Chondrocyte (in vitro differentiated cells): ENCODE measurements at regions not wholly inside any gene's neighbourhood (a gene's known extent, or its start where the extent isn't known, plus 50 kb on each side); places are given as distances from the start of the nearest gene placed in this dataset.
"Not testable (repeated sequence)": the region's sequence is repeated elsewhere in the genome, so short reads cannot be mapped to it uniquely, and the experiment has no call there.

Experiments
- DNase-seq: peaks from one replicate; pipeline ENCODE4 v3.0.0; 2021; ENCODE audit warnings: mixed read lengths, low spot score
- H3K27ac Mint-ChIP-seq: one replicate; pipeline ENCODE4 v1.8.0; 2021; ENCODE audit warnings: mild to moderate bottlenecking, moderate library complexity, mixed read lengths; ENCODE audit not compliant: unreplicated experiment
- H3K27me3 Mint-ChIP-seq: 2 replicates; pipeline ENCODE4 v1.8.0; 2021; ENCODE audit warnings: low read depth, mixed read lengths
- H3K36me3 Mint-ChIP-seq: 2 replicates; pipeline ENCODE4 v1.8.0; 2021; ENCODE audit warnings: low read depth, mixed read lengths
- H3K4me1 Mint-ChIP-seq: 2 replicates; pipeline ENCODE4 v1.8.0; 2021; ENCODE audit warnings: low read depth, mild to moderate bottlenecking, mixed read lengths
- H3K4me3 Mint-ChIP-seq: one replicate; pipeline ENCODE4 v1.8.0; 2021; ENCODE audit warnings: mild to moderate bottlenecking, moderate library complexity, mixed read lengths; ENCODE audit not compliant: unreplicated experiment
- H3K9me3 Mint-ChIP-seq: 2 replicates; pipeline ENCODE4 v1.8.0; 2021; ENCODE audit warnings: low read depth, mixed read lengths
- TF ChIP-seq, protein P1 (sequence below): fragments of 200-600 bp; sonication (generic); IDR thresholded peaks from 2 replicates; pipeline ENCODE4 v1.5.0; 2021; ENCODE audit warnings: antibody characterized with exemption, mild to moderate bottlenecking, moderate library complexity

GRCh38 chr4:96407225-96407624, 567.3 kb downstream of the PDHA2 start:
- H3K27ac Mint-ChIP-seq = no peak overlapping the region
- TF ChIP-seq, protein P1, sequence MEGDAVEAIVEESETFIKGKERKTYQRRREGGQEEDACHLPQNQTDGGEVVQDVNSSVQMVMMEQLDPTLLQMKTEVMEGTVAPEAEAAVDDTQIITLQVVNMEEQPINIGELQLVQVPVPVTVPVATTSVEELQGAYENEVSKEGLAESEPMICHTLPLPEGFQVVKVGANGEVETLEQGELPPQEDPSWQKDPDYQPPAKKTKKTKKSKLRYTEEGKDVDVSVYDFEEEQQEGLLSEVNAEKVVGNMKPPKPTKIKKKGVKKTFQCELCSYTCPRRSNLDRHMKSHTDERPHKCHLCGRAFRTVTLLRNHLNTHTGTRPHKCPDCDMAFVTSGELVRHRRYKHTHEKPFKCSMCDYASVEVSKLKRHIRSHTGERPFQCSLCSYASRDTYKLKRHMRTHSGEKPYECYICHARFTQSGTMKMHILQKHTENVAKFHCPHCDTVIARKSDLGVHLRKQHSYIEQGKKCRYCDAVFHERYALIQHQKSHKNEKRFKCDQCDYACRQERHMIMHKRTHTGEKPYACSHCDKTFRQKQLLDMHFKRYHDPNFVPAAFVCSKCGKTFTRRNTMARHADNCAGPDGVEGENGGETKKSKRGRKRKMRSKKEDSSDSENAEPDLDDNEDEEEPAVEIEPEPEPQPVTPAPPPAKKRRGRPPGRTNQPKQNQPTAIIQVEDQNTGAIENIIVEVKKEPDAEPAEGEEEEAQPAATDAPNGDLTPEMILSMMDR = no peak
- H3K27me3 Mint-ChIP-seq = peaks cover 2% of the 10 kb centered on the region
- H3K4me3 Mint-ChIP-seq = no peak overlapping the region
- H3K4me1 Mint-ChIP-seq = no peaks in the 10 kb centered on the region
- no peaks in the 10 kb centered on the region for H3K36me3 Mint-ChIP-seq
- peaks cover 3% of the 10 kb centered on the region for H3K9me3 Mint-ChIP-seq
- DNase-seq = no peak

DNA sequence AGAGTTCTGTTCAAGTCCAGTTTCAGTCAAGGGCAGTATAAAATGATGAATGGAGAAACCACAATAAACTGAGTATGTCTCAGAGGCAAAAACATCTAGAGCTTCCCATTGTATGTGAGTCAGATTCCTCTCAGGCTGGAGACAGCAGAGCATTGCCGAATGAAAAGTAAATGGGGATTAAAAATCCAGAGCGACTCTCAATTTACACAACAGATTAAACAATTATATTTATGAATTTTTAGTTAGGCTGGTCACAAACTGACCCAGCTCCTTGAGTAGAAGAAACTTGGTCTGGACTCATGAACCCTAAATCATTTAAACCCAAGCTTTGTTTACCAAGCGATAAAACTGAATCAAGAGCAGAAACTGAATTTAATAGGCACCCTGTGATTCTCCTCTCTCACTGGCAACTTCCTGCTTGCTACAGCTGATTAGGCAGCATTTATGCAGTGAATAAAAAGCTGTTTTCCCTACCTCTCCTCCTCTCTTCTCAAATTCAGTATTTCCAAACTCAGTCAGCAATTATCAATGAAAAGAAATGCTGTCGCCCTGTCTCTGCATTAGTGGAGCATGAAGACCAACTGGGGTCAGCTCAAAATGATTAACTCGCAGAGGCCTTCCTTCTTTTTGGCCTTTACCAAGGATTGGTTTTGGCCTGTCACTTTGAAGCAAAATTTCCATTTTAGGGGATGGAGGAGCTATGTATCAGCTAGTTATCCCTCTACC, 568.0 kb downstream of the PDHA2 start:
- H3K9me3 Mint-ChIP-seq = peaks cover 3% of the 10 kb centered on the region
- H3K4me1 Mint-ChIP-seq = no peaks in the 10 kb centered on the region
- peaks cover 2% of the 10 kb centered on the region for H3K27me3 Mint-ChIP-seq
- no peak for DNase-seq
- no peak overlapping the region for H3K27ac Mint-ChIP-seq
- TF ChIP-seq, protein P1 = no peak
- no peak overlapping the region for H3K4me3 Mint-ChIP-seq
- no peaks in the 10 kb centered on the region for H3K36me3 Mint-ChIP-seq

- not testable (repeated sequence) for H3K4me1 Mint-ChIP-seq, H3K27ac Mint-ChIP-seq, DNase-seq, H3K36me3 Mint-ChIP-seq, H3K9me3 Mint-ChIP-seq, H3K4me3 Mint-ChIP-seq, H3K27me3 Mint-ChIP-seq
Measured at GRCh38 chr4:96414853-96415252, 575.0 kb downstream of the PDHA2 start.

DNA sequence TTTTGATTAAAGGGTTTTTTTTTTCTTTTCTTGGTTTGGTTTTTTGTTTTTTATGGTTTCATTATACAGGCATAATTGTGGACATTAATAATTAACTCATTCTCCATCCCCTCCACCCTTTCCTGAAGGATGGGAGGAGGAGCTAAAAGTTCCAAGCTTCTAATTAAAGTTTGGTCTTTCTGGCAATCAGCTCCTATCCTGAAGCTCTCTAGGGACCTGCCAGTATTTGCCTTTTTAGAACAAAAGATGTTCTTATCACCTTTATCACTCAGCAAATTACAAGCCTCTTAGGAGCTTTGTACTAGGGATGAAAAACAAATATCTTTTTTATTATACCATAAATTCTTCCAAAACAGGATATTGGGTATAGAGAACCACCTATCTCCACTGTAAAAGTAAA, 589.8 kb downstream of the PDHA2 start:
- Mint-ChIP-seq H3K9me3 (no peaks in the 10 kb centered on the region), H3K36me3 (no peaks in the 10 kb centered on the region), H3K4me3 (no peak overlapping the region), H3K27me3 (no peaks in the 10 kb centered on the region), H3K4me1 (no peaks in the 10 kb centered on the region), H3K27ac (no peak overlapping the region)
- TF ChIP-seq, protein P1 = no peak
- DNase-seq = no peak

- Mint-ChIP-seq H3K4me3 (no peak overlapping the region), H3K27me3 (no peaks in the 10 kb centered on the region), H3K27ac (no peak overlapping the region), H3K36me3 (no peaks in the 10 kb centered on the region), H3K4me1 (no peaks in the 10 kb centered on the region), H3K9me3 (no peaks in the 10 kb centered on the region)
- TF ChIP-seq, protein P1 = no peak
- no peak for DNase-seq
Measured at GRCh38 chr4:96431094-96431493, 591.2 kb downstream of the PDHA2 start.

DNA sequence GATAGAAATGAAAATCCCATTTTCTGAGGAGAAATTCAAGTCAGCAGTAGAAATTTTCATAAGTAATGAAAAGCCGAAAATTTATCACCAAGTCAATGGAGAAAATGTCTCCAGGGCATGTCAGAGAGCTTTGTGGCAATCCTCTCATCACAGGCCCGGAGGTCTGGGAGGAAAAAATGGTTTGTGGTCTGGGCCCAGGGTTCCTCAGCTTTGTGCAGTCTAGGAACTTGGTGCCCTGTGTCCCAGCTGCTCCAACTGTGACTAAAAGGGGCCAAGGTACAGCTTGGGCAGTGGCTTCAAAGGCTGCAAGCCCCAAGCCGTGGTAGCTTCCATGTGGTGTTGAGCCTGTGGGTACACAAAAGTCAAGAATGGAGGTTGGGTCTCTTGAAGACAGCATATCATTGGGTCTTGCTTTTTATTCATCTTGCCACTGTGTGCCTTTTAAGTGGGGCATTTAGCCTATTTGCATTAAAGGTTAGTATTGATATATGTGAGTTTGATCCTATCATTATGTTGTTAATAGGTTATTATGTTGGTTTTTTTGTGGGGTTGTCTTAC, 608.5 kb downstream of the PDHA2 start:
- no peak for DNase-seq
- no peak overlapping the region for H3K27ac Mint-ChIP-seq
- no peaks in the 10 kb centered on the region for H3K4me1 Mint-ChIP-seq
- H3K4me3 Mint-ChIP-seq = no peak overlapping the region
- TF ChIP-seq, protein P1 = no peak
- peaks cover 5% of the 10 kb centered on the region for H3K36me3 Mint-ChIP-seq
- peaks cover 42% of the 10 kb centered on the region for H3K9me3 Mint-ChIP-seq
- H3K27me3 Mint-ChIP-seq = no peaks in the 10 kb centered on the region
